ENCODE measurements at regions not wholly inside any gene's neighbourhood (a gene's known extent, or its start where the extent isn't known, plus 50 kb on each side); places are given as distances from the start of the nearest gene placed in this dataset.

- no peak overlapping the region for H3K4me3 ChIP-seq (ENCODE audit: control insufficient read depth in 1 of 7, extremely low read depth in 1 of 7, insufficient read depth in 4 of 7, low read depth in 2 of 7, low read length in 6 of 7)
- CTCF ChIA-PET = interaction anchor here (0.6 to 1.0 kb wide), 3 partner anchors 15 to 338 kb away, joined by 3 read pairs; no protein-coding TSS in a partner anchor
- H3K4me1 ChIP-seq (ENCODE audit: control extremely low read depth in 1 of 4, control insufficient read depth in 4 of 4, insufficient read depth in 4 of 4, low read length in 3 of 4) = peaks cover 0 to 18% (median 9%) of the 10 kb centered on the region in 4 experiments
- H3K27me3 ChIP-seq (replicated peaks in 2 of 5; ENCODE audit: control insufficient read depth in 4 of 5, insufficient read depth in 5 of 5, low read length in 4 of 5) = no peaks in the 10 kb centered on the region
- POLR2A ChIA-PET = no interaction called here
- H3K36me3 ChIP-seq (ENCODE audit: control insufficient read depth in 4 of 4, insufficient read depth in 4 of 4, low read length in 3 of 4) = no peaks in the 10 kb centered on the region
- DNase-seq = no peak
- no peaks in the 10 kb centered on the region for H3K9me3 ChIP-seq (ENCODE audit: control extremely low read depth in 1 of 5, control insufficient read depth in 4 of 5, insufficient read depth in 2 of 5, low read depth in 1 of 5, low read length in 4 of 5)
- H3K27ac ChIP-seq (ENCODE audit: insufficient read depth in 1 of 2, low read depth in 1 of 2, low read length in 2 of 2, poor library complexity in 1 of 2, severe bottlenecking in 2 of 2) = no peak overlapping the region
- WGBS (ENCODE audit: insufficient coverage) = 97% methylated on average over 3 of the region's 4 CpGs
Measured at GRCh38 chr2:16279641-16280040, 339.3 kb downstream of the MYCN start.

GRCh38 chr2:16279201-16279570, 338.8 kb downstream of the MYCN start:
- ChIA-PET POLR2A (no interaction called here), CTCF (interaction anchor here (0.6 to 1.0 kb wide), 3 partner anchors 16 to 337 kb away, joined by 3 read pairs; no protein-coding TSS in a partner anchor)
- DNase-seq = no peak
- Histone ChIP-seq H3K27ac (ENCODE audit: insufficient read depth in 1 of 2, low read depth in 1 of 2, low read length in 2 of 2, poor library complexity in 1 of 2, severe bottlenecking in 2 of 2) (no peak overlapping the region), H3K4me3 (ENCODE audit: control insufficient read depth in 1 of 7, extremely low read depth in 1 of 7, insufficient read depth in 4 of 7, low read depth in 2 of 7, low read length in 6 of 7) (no peak overlapping the region), H3K36me3 (ENCODE audit: control insufficient read depth in 4 of 4, insufficient read depth in 4 of 4, low read length in 3 of 4) (no peaks in the 10 kb centered on the region), H3K27me3 (replicated peaks in 2 of 5; ENCODE audit: control insufficient read depth in 4 of 5, insufficient read depth in 5 of 5, low read length in 4 of 5) (no peaks in the 10 kb centered on the region), H3K4me1 (ENCODE audit: control extremely low read depth in 1 of 4, control insufficient read depth in 4 of 4, insufficient read depth in 4 of 4, low read length in 3 of 4) (peaks cover 0 to 18% (median 9%) of the 10 kb centered on the region in 4 experiments), H3K9me3 (ENCODE audit: control extremely low read depth in 1 of 5, control insufficient read depth in 4 of 5, insufficient read depth in 2 of 5, low read depth in 1 of 5, low read length in 4 of 5) (no peaks in the 10 kb centered on the region)
- 100% methylated on average over 3 of the region's 4 CpGs for WGBS (ENCODE audit: insufficient coverage)

DNA sequence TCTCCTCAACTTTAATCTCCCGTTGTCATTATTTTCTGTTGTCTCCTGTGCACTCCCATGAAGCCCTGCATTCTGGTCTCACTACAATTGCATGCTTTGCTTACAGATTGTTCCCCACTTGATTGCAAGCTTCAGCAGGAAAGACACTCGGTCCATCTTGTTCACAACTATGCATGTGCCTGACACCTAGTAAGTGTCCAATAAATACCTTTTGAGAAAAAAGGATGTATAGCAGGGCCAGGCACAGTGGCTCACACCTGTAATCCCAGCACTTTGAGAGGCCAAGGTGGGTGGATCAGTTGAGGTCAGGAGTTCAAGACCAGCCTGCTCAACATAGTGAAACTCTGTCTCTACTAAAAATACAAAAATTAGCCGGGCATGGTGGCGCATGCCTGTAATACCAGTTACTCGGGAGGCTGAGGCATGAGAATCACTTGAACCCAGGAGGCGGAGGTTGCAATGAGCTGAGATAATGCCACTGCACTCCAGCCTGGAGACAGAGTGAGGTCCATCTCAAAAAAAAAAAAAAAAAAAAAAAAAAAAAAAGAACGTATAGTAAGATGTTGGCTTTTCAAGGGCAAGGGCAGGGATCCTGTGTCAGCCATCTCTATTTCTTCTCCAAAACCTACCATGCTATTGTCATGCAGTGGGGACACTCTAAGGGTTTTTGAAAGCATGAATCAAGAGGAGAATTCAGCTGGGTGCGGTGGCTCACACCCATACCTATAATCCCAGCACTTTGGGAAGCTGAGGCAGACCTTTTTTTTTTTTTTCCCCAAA, 338.3 kb downstream of the MYCN start:
- H3K4me1 ChIP-seq (ENCODE audit: control extremely low read depth in 1 of 4, control insufficient read depth in 4 of 4, insufficient read depth in 4 of 4, low read length in 3 of 4) = peaks cover 0 to 18% (median 9%) of the 10 kb centered on the region in 4 experiments
- no peak overlapping the region for H3K27ac ChIP-seq (ENCODE audit: insufficient read depth in 1 of 2, low read depth in 1 of 2, low read length in 2 of 2, poor library complexity in 1 of 2, severe bottlenecking in 2 of 2)
- no peaks in the 10 kb centered on the region for H3K27me3 ChIP-seq (replicated peaks in 2 of 5; ENCODE audit: control insufficient read depth in 4 of 5, insufficient read depth in 5 of 5, low read length in 4 of 5)
- no peak overlapping the region for H3K4me3 ChIP-seq (ENCODE audit: control insufficient read depth in 1 of 7, extremely low read depth in 1 of 7, insufficient read depth in 4 of 7, low read depth in 2 of 7, low read length in 6 of 7)
- WGBS (ENCODE audit: insufficient coverage) = 97% methylated on average over 7 of the region's 8 CpGs
- no peak for DNase-seq
- POLR2A ChIA-PET = no interaction called here
- CTCF ChIA-PET = interaction anchor here (0.9 to 1.0 kb wide), 2 partner anchors 16 to 337 kb away, joined by 3 read pairs; no protein-coding TSS in a partner anchor
- H3K36me3 ChIP-seq (ENCODE audit: control insufficient read depth in 4 of 4, insufficient read depth in 4 of 4, low read length in 3 of 4) = no peaks in the 10 kb centered on the region
- no peaks in the 10 kb centered on the region for H3K9me3 ChIP-seq (ENCODE audit: control extremely low read depth in 1 of 5, control insufficient read depth in 4 of 5, insufficient read depth in 2 of 5, low read depth in 1 of 5, low read length in 4 of 5)

DNA sequence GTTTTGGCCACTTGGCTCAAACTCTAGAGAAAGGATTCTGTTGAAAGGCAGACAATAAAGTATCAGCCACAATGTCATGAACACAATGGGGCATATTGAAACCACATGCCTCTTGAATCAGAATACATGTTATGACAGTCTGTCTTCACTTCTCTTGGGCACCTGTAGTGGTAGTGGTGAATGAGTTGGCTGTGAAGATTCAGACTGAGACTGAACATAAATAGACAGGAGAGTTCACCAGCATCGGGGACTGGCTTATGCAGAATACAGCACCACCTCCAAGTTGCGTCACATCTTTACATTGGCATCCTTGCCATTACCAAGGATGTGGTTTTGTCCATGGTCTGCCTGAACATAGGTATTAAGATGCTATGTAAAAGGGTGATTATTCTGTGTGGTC, 336.8 kb downstream of the MYCN start:
- ChIA-PET POLR2A (no interaction called here), CTCF (no interaction called here)
- no peak for DNase-seq
- no peaks in the 10 kb centered on the region for H3K36me3 ChIP-seq (ENCODE audit: control insufficient read depth in 4 of 4, insufficient read depth in 4 of 4, low read length in 3 of 4)
- H3K27ac ChIP-seq (ENCODE audit: insufficient read depth in 1 of 2, low read depth in 1 of 2, low read length in 2 of 2, poor library complexity in 1 of 2, severe bottlenecking in 2 of 2) = no peak overlapping the region
- no peak overlapping the region for H3K4me3 ChIP-seq (ENCODE audit: control insufficient read depth in 1 of 7, extremely low read depth in 1 of 7, insufficient read depth in 4 of 7, low read depth in 2 of 7, low read length in 6 of 7)
- WGBS (ENCODE audit: insufficient coverage) = no CpG with 5 or more reads among the region's 2 CpGs
- H3K27me3 ChIP-seq (replicated peaks in 2 of 5; ENCODE audit: control insufficient read depth in 4 of 5, insufficient read depth in 5 of 5, low read length in 4 of 5) = no peaks in the 10 kb centered on the region
- H3K4me1 ChIP-seq (ENCODE audit: control extremely low read depth in 1 of 4, control insufficient read depth in 4 of 4, insufficient read depth in 4 of 4, low read length in 3 of 4) = peaks cover 0 to 10% (median 8%) of the 10 kb centered on the region in 4 experiments
- no peaks in the 10 kb centered on the region for H3K9me3 ChIP-seq (ENCODE audit: control extremely low read depth in 1 of 5, control insufficient read depth in 4 of 5, insufficient read depth in 2 of 5, low read depth in 1 of 5, low read length in 4 of 5)

DNA sequence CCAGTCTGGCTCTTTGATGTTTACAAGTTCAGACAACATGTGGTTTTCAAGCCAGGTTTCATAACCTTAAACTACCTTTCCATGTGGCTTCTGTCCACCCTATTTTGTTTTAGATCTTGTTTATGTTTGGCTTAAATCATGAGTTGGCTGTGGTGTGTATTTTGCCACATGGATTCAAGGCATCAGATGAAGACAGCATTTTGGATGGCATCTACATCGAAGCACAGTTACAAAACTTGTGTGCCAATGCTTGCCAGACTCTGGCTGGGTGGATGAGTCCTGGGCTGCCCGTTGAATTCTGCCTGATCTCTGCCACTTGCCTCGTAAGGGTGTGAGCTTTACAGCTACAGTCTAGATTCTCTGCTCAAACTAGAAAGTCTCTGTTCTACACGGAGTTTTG, 335.3 kb downstream of the MYCN start:
- H3K27ac ChIP-seq (ENCODE audit: insufficient read depth in 1 of 2, low read depth in 1 of 2, low read length in 2 of 2, poor library complexity in 1 of 2, severe bottlenecking in 2 of 2) = no peak overlapping the region
- DNase-seq = no peak
- H3K4me3 ChIP-seq (ENCODE audit: control insufficient read depth in 1 of 7, extremely low read depth in 1 of 7, insufficient read depth in 4 of 7, low read depth in 2 of 7, low read length in 6 of 7) = no peak overlapping the region
- H3K36me3 ChIP-seq (ENCODE audit: control insufficient read depth in 4 of 4, insufficient read depth in 4 of 4, low read length in 3 of 4) = no peaks in the 10 kb centered on the region
- H3K4me1 ChIP-seq (ENCODE audit: control extremely low read depth in 1 of 4, control insufficient read depth in 4 of 4, insufficient read depth in 4 of 4, low read length in 3 of 4) = peaks cover 0 to 5% (median 3%) of the 10 kb centered on the region in 4 experiments
- no peaks in the 10 kb centered on the region for H3K9me3 ChIP-seq (ENCODE audit: control extremely low read depth in 1 of 5, control insufficient read depth in 4 of 5, insufficient read depth in 2 of 5, low read depth in 1 of 5, low read length in 4 of 5)
- POLR2A ChIA-PET = no interaction called here
- H3K27me3 ChIP-seq (replicated peaks in 2 of 5; ENCODE audit: control insufficient read depth in 4 of 5, insufficient read depth in 5 of 5, low read length in 4 of 5) = no peaks in the 10 kb centered on the region
- WGBS (ENCODE audit: insufficient coverage) = 100% methylated on average over 3 of the region's 4 CpGs
- CTCF ChIA-PET = no interaction called here

DNA sequence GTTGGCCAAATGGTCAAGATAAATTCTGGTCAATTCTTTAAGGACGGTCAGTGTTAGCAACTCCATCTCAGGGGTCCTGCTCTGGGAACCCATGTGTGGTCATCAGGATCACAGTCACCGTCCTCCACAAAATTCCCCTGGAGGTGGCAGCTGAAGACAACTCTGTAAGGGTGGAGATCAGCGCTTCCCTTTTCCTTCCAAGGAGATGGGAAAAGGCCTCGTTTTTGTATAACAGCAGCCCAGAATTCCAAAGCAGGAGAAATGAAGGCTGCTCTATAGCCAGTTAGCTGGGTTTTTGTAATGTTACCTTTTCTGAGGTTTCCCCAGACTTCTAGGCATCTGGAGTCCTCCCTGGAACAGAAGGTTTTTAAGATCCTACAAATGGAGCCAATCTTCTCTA, 334.8 kb downstream of the MYCN start:
- CTCF ChIA-PET = interaction anchor here (1.1 to 3.4 kb wide), 2 partner anchors 14 to 336 kb away, joined by 3 to 13 read pairs; no protein-coding TSS in a partner anchor
- Histone ChIP-seq H3K36me3 (ENCODE audit: control insufficient read depth in 4 of 4, insufficient read depth in 4 of 4, low read length in 3 of 4) (no peaks in the 10 kb centered on the region), H3K4me3 (ENCODE audit: control insufficient read depth in 1 of 7, extremely low read depth in 1 of 7, insufficient read depth in 4 of 7, low read depth in 2 of 7, low read length in 6 of 7) (no peak overlapping the region), H3K9me3 (ENCODE audit: control extremely low read depth in 1 of 5, control insufficient read depth in 4 of 5, insufficient read depth in 2 of 5, low read depth in 1 of 5, low read length in 4 of 5) (no peaks in the 10 kb centered on the region), H3K4me1 (ENCODE audit: control extremely low read depth in 1 of 4, control insufficient read depth in 4 of 4, insufficient read depth in 4 of 4, low read length in 3 of 4) (peaks cover 0 to 5% (median 0%) of the 10 kb centered on the region in 4 experiments), H3K27ac (ENCODE audit: insufficient read depth in 1 of 2, low read depth in 1 of 2, low read length in 2 of 2, poor library complexity in 1 of 2, severe bottlenecking in 2 of 2) (no peak overlapping the region), H3K27me3 (replicated peaks in 2 of 5; ENCODE audit: control insufficient read depth in 4 of 5, insufficient read depth in 5 of 5, low read length in 4 of 5) (no peaks in the 10 kb centered on the region)
- WGBS (ENCODE audit: insufficient coverage) = 94% methylated on average over 4 of the region's 4 CpGs
- DNase-seq = no peak
- POLR2A ChIA-PET = no interaction called here

DNA sequence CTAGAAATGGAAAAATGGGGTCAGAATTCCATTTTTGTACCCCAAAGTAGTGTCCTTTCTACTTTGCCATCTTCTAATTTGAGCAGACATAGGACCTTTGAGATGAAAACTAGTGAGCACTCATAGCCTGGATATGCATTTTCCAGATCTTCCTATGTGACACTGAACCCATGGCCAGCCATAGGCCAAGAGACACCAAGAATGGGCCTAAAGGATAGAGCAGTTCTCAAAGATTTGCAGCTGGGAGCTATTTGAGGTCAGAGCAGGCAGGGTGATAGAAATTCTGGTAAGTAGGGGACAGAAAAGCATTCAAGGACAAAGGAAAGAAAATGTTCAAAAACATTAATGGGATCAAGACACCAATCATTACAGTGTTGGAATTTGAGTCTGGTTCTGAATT, 332.8 kb downstream of the MYCN start:
- Histone ChIP-seq H3K4me3 (ENCODE audit: control insufficient read depth in 1 of 7, extremely low read depth in 1 of 7, insufficient read depth in 4 of 7, low read depth in 2 of 7, low read length in 6 of 7) (no peak overlapping the region), H3K4me1 (ENCODE audit: control extremely low read depth in 1 of 4, control insufficient read depth in 4 of 4, insufficient read depth in 4 of 4, low read length in 3 of 4) (peaks cover 0 to 5% (median 0%) of the 10 kb centered on the region in 4 experiments), H3K36me3 (ENCODE audit: control insufficient read depth in 4 of 4, insufficient read depth in 4 of 4, low read length in 3 of 4) (no peaks in the 10 kb centered on the region), H3K9me3 (ENCODE audit: control extremely low read depth in 1 of 5, control insufficient read depth in 4 of 5, insufficient read depth in 2 of 5, low read depth in 1 of 5, low read length in 4 of 5) (no peaks in the 10 kb centered on the region), H3K27me3 (replicated peaks in 2 of 5; ENCODE audit: control insufficient read depth in 4 of 5, insufficient read depth in 5 of 5, low read length in 4 of 5) (no peaks in the 10 kb centered on the region), H3K27ac (ENCODE audit: insufficient read depth in 1 of 2, low read depth in 1 of 2, low read length in 2 of 2, poor library complexity in 1 of 2, severe bottlenecking in 2 of 2) (no peak overlapping the region)
- DNase-seq = no peak
- POLR2A ChIA-PET = no interaction called here
- CTCF ChIA-PET = interaction anchor here (0.9 to 5.5 kb wide), 3 partner anchors 9 to 214 kb away, joined by 3 to 26 read pairs (median 13); no protein-coding TSS in a partner anchor

All from common myeloid progenitor, CD34-positive (primary cell).